GM12892 (cell line): ENCODE measurements at regions not wholly inside any gene's neighbourhood (a gene's known extent, or its start where the extent isn't known, plus 50 kb on each side); places are given as distances from the start of the nearest gene placed in this dataset.

Experiments used
- POLR2A ChIP-seq: IDR thresholded peaks from 2 replicates; pipeline ENCODE4 v1.6.1; 2011; ENCODE audit warnings: low read depth, low read length, control low read depth
- TAF1 ChIP-seq: IDR thresholded peaks from 2 replicates; pipeline ENCODE4 v1.6.1; 2011; ENCODE audit warnings: low read depth, mild to moderate bottlenecking, control low read depth, low read length, borderline replicate concordance

- TF ChIP-seq POLR2A = no peak
- TF ChIP-seq TAF1 = no peak
Measured at GRCh38 chr1:193827516-193827915, 641.1 kb upstream of the B3GALT2 start.
